ENCODE measurements at regions not wholly inside any gene's neighbourhood (a gene's known extent, or its start where the extent isn't known, plus 50 kb on each side); places are given as distances from the start of the nearest gene placed in this dataset.

DNA sequence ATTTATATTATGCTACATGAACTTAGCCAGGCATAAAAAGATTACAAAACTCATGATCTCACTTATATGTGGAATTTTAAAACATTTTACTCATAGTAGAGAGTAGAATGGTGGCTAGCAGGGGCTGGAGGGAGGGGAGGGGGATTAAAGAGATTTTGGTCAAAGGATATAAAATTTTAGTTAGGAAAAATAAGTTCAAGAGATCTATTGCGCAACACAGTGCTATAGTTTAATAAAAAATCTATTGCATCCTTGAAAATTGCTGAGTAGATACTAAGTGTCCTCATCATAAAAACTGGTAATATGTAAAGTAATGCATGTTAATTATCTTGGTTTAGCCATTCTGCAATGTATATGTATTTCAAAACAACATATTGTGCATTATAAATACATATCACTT lies 635.6 kb upstream of the NEGR1 start:
- no peaks in the 10 kb centered on the region for H3K36me3 Mint-ChIP-seq (ENCODE audit: low read depth)
- H3K27ac Mint-ChIP-seq: no peak overlapping the region
- no peak overlapping the region for H3K4me3 Mint-ChIP-seq
- no peak for TF ChIP-seq CTCF (IDR thresholded peaks at IDR 0.05)
- peaks cover 4% of the 10 kb centered on the region for H3K27me3 Mint-ChIP-seq (ENCODE audit: low read depth, poor library complexity)
- DNase-seq: no peak
- H3K4me1 Mint-ChIP-seq: no peaks in the 10 kb centered on the region
- H3K9me3 Mint-ChIP-seq: no peaks in the 10 kb centered on the region

GRCh38 chr1:72915581-72915980 lies 633.2 kb upstream of the NEGR1 start:
- peak; percentile 2 for DNase-seq
- Mint-ChIP-seq H3K36me3 (ENCODE audit: low read depth) (no peaks in the 10 kb centered on the region), H3K4me1 (no peaks in the 10 kb centered on the region), H3K9me3 (no peaks in the 10 kb centered on the region), H3K4me3 (no peak overlapping the region), H3K27me3 (ENCODE audit: low read depth, poor library complexity) (peaks cover 4% of the 10 kb centered on the region), H3K27ac (peak overlapping the region; percentile 3)
- TF ChIP-seq CTCF (IDR thresholded peaks at IDR 0.05): no peak

GRCh38 chr1:72911656-72912055 lies 629.3 kb upstream of the NEGR1 start:
- no peaks in the 10 kb centered on the region for H3K4me1 Mint-ChIP-seq
- no peaks in the 10 kb centered on the region for H3K36me3 Mint-ChIP-seq (ENCODE audit: low read depth)
- H3K27ac Mint-ChIP-seq: no peak overlapping the region
- no peaks in the 10 kb centered on the region for H3K27me3 Mint-ChIP-seq (ENCODE audit: low read depth, poor library complexity)
- H3K9me3 Mint-ChIP-seq: no peaks in the 10 kb centered on the region
- DNase-seq: no peak
- no peak overlapping the region for H3K4me3 Mint-ChIP-seq
- TF ChIP-seq CTCF (IDR thresholded peaks at IDR 0.05): no peak

DNA sequence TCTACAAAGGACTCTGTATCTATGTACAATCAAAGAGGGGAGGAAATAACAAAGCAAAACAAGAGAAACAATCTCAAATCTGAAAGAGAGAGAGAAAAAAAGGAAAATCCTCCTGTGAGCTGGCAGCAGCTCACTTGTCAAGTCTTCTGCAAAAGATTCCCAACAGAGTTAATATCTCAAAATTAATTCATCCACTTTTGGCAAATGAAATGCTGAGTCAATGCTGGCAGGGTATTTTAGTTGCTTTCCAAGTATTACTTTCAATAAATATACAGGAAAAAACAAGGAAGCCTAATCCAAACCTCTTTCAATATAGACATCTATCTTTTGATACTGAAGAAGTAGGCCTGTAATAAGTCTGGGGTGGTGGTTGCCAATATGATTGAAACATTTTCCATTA lies 613.9 kb upstream of the NEGR1 start:
- no peaks in the 10 kb centered on the region for H3K27me3 Mint-ChIP-seq (ENCODE audit: low read depth, poor library complexity)
- H3K4me3 Mint-ChIP-seq: no peak overlapping the region
- no peak for TF ChIP-seq CTCF (IDR thresholded peaks at IDR 0.05)
- H3K9me3 Mint-ChIP-seq: peaks cover 11% of the 10 kb centered on the region
- no peak overlapping the region for H3K27ac Mint-ChIP-seq
- DNase-seq: no peak
- H3K4me1 Mint-ChIP-seq: no peaks in the 10 kb centered on the region
- no peaks in the 10 kb centered on the region for H3K36me3 Mint-ChIP-seq (ENCODE audit: low read depth)

DNA sequence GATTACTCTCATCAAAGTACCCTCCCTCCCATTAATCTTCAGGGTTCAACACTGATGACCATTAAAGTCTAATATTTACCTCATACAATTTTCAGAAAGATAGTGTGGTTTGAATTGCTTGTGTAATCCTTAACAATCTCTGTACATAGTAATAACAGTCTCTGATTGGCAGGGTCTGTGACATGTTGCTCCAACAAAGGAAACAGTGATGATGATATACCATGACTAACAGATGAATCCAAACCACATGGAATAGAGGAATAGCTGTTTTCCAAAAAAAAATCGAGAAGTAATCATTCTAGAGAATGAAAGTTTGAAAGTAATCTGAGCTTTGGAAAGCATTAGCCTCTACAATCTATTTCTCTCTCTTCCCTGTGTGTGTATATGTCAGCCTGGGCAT lies 610.1 kb upstream of the NEGR1 start:
- Mint-ChIP-seq H3K36me3 (ENCODE audit: low read depth) (no peaks in the 10 kb centered on the region), H3K27ac (no peak overlapping the region), H3K9me3 (no peaks in the 10 kb centered on the region), H3K4me1 (no peaks in the 10 kb centered on the region), H3K4me3 (no peak overlapping the region), H3K27me3 (ENCODE audit: low read depth, poor library complexity) (no peaks in the 10 kb centered on the region)
- DNase-seq: no peak
- no peak for TF ChIP-seq CTCF (IDR thresholded peaks at IDR 0.05)

DNA sequence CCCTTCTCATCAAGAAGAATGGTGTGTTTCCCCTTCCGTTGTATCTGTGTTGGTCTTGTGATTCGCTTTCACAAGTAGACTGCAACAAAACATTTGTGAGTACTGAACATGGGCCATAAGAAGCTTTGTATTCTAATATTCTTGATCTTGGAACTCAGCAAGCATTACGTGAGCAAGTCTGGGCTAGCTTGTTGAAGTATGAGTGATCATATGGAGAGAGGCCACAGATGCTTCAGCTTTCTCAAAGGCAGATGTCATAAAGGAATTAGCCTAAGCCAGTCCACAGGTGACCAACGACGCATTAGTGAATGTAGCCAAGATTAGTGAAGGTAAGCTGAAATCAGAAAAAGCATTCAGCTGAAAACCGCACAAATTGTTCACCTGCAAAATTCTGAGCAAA lies 609.6 kb upstream of the NEGR1 start:
- no peak for TF ChIP-seq CTCF (IDR thresholded peaks at IDR 0.05)
- H3K9me3 Mint-ChIP-seq: no peaks in the 10 kb centered on the region
- no peaks in the 10 kb centered on the region for H3K27me3 Mint-ChIP-seq (ENCODE audit: low read depth, poor library complexity)
- no peak for DNase-seq
- H3K27ac Mint-ChIP-seq: no peak overlapping the region
- no peak overlapping the region for H3K4me3 Mint-ChIP-seq
- H3K36me3 Mint-ChIP-seq (ENCODE audit: low read depth): no peaks in the 10 kb centered on the region
- no peaks in the 10 kb centered on the region for H3K4me1 Mint-ChIP-seq

All from nephron progenitor cell (in vitro differentiated cells).